Keratinocyte (primary cell): ENCODE measurements at regions not wholly inside any gene's neighbourhood (a gene's known extent, or its start where the extent isn't known, plus 50 kb on each side); places are given as distances from the start of the nearest gene placed in this dataset.

Experiments used
- DNase-seq: peaks from one replicate; pipeline ENCODE4 v3.0.0-alpha.2; 2011; ENCODE audit warnings: low read depth, missing footprints, low spot score
- FAIRE-seq: peaks from 2 replicates; lab custom pipeline; 2011; peaks lifted over from hg19 to GRCh38; lab: Jason Lieb, UNC
- H2AFZ ChIP-seq: 2 replicates; pipeline ENCODE4 v1.6.0; 2012; ENCODE audit warnings: low read length, control low read depth, inconsistent platforms; ENCODE audit not compliant: control insufficient read depth
- H3K27ac ChIP-seq: 2 replicates; pipeline ENCODE4 v1.5.1; 2011; ENCODE audit warnings: low read length; ENCODE audit not compliant: control insufficient read depth, insufficient read depth
- H3K27me3 ChIP-seq: 3 replicates; pipeline ENCODE4 v1.6.0; 2011; ENCODE audit warnings: low read length; ENCODE audit not compliant: control insufficient read depth, insufficient read depth; ENCODE audit errors: extremely low read depth
- H3K36me3 ChIP-seq, 2 experiments: 2 replicates in 1 of 2; 3 replicates in 1 of 2; pipeline ENCODE4 v1.5.1; 2011; ENCODE audit warnings: low read length in 2 of 2, mild to moderate bottlenecking in 1 of 2; ENCODE audit not compliant: control insufficient read depth in 2 of 2, insufficient read depth in 2 of 2; ENCODE audit errors: extremely low read depth in 1 of 2
- H3K4me1 ChIP-seq: 3 replicates; pipeline ENCODE4 v1.5.1; 2011; ENCODE audit warnings: low read length; ENCODE audit not compliant: control insufficient read depth, insufficient read depth; ENCODE audit errors: extremely low read depth
- H3K4me2 ChIP-seq: 3 replicates; pipeline ENCODE4 v1.6.0; 2011; ENCODE audit warnings: low read depth, low read length; ENCODE audit not compliant: control insufficient read depth, insufficient read depth; ENCODE audit errors: extremely low read depth
- H3K4me3 ChIP-seq, 3 experiments: fragments of 200-600 bp in 1 of 3; sonication (generic) in 1 of 3; 2 replicates in 2 of 3; 3 replicates in 1 of 3; pipeline ENCODE4 v1.5.1; 2011 to 2016; ENCODE audit warnings: low read length in 3 of 3, mild to moderate bottlenecking in 3 of 3, control low read depth in 2 of 3, inconsistent platforms in 1 of 3, low read depth in 1 of 3, mixed read lengths in 1 of 3, mixed run types in 1 of 3, moderate library complexity in 1 of 3; ENCODE audit not compliant: control insufficient read depth in 2 of 3, insufficient read depth in 2 of 3; ENCODE audit errors: extremely low read depth in 1 of 3
- H3K79me2 ChIP-seq: 2 replicates; pipeline ENCODE4 v1.6.0; 2012; ENCODE audit warnings: low read length; ENCODE audit not compliant: control insufficient read depth, insufficient read depth
- H3K9ac ChIP-seq: 3 replicates; pipeline ENCODE4 v1.6.0; 2011; ENCODE audit warnings: low read length; ENCODE audit not compliant: control insufficient read depth, insufficient read depth; ENCODE audit errors: extremely low read depth
- H3K9me1 ChIP-seq: 3 replicates; pipeline ENCODE4 v1.6.0; 2011; ENCODE audit warnings: low read length; ENCODE audit not compliant: control insufficient read depth, insufficient read depth; ENCODE audit errors: extremely low read depth
- H3K9me3 ChIP-seq: 2 replicates; pipeline ENCODE4 v1.5.1; 2012; ENCODE audit warnings: low read depth, low read length; ENCODE audit not compliant: control insufficient read depth
- H4K20me1 ChIP-seq: 3 replicates; pipeline ENCODE4 v1.6.0; 2011; ENCODE audit warnings: low read length; ENCODE audit not compliant: control insufficient read depth, insufficient read depth; ENCODE audit errors: extremely low read depth
- EZH2 ChIP-seq: IDR thresholded peaks from one replicate; pipeline ENCODE4 v1.6.1; 2012; ENCODE audit warnings: inconsistent platforms, mild to moderate bottlenecking, low read length, moderate library complexity
- dilution Hi-C: fragments of 300-500 bp; cut with MboI; formaldehyde crosslinking; loops from one replicate; pipeline ENCODE4 v1.7.0; 2020; ENCODE audit warnings: low sequenced_read_pairs; ENCODE audit not compliant: extremely low pct_ligation_motif_present
- TF ChIP-seq, protein P1 (sequence below), 3 experiments: IDR thresholded peaks in 1 of 3; conservative IDR thresholded peaks in 1 of 3; optimal IDR thresholded peaks in 1 of 3; 2 replicates in 2 of 3; 3 replicates in 1 of 3; pipeline versions ENCODE3 to v1.5.1; 2011; ENCODE audit warnings: low read length in 3 of 3, mild to moderate bottlenecking in 3 of 3, moderate library complexity in 2 of 3, control low read depth in 1 of 3, inconsistent platforms in 1 of 3; ENCODE audit not compliant: insufficient read depth in 2 of 3; ENCODE audit errors: extremely low read depth in 1 of 3

DNA sequence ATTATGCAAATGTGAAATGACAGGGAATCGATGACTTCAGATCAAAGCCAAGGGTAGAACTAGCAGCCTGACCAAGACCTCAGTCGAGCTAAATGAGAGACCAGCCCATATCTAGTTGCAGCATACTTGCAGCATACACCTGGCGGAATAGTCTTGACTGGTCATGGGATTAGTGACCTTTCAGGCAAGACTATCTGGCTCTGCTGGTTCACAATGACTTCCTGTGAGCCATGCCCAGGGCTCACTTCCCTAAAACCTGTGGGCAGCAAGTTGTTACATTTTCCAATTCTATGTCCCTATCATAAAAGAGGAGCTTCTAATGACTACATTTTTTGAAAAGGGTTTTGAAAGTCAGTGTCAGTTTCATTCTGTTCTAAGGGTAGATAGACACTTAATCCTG is 1624.9 kb upstream of the CELF4 start:
- TF ChIP-seq, protein P1, sequence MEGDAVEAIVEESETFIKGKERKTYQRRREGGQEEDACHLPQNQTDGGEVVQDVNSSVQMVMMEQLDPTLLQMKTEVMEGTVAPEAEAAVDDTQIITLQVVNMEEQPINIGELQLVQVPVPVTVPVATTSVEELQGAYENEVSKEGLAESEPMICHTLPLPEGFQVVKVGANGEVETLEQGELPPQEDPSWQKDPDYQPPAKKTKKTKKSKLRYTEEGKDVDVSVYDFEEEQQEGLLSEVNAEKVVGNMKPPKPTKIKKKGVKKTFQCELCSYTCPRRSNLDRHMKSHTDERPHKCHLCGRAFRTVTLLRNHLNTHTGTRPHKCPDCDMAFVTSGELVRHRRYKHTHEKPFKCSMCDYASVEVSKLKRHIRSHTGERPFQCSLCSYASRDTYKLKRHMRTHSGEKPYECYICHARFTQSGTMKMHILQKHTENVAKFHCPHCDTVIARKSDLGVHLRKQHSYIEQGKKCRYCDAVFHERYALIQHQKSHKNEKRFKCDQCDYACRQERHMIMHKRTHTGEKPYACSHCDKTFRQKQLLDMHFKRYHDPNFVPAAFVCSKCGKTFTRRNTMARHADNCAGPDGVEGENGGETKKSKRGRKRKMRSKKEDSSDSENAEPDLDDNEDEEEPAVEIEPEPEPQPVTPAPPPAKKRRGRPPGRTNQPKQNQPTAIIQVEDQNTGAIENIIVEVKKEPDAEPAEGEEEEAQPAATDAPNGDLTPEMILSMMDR (optimal IDR thresholded peaks at IDR 0.05 in 1 of 3, IDR thresholded peaks at IDR 0.05 in 1 of 3, conservative IDR thresholded peaks at IDR 0.05 in 1 of 3; ENCODE audit: extremely low read depth in 1 of 3, insufficient read depth in 2 of 3, low read length in 3 of 3), result no peak
- no peak for TF ChIP-seq EZH2
- FAIRE-seq (no peak), DNase-seq (no peak)
- H3K27me3 ChIP-seq, result no peaks in the 10 kb centered on the region
- no peaks in the 10 kb centered on the region for H3K9me3 ChIP-seq
- H3K27ac ChIP-seq, result no peak overlapping the region
- H3K36me3 ChIP-seq, result no peaks in the 10 kb centered on the region
- no peak overlapping the region for H3K4me2 ChIP-seq
- H3K9ac ChIP-seq, result no peak overlapping the region
- dilution Hi-C loops, result no loop called here
- H3K79me2 ChIP-seq, result no peaks in the 10 kb centered on the region
- H4K20me1 ChIP-seq, result no peaks in the 10 kb centered on the region
- no peaks in the 10 kb centered on the region for H3K4me1 ChIP-seq
- H2AFZ ChIP-seq, result no peak overlapping the region
- no peak overlapping the region for H3K4me3 ChIP-seq
- no peaks in the 10 kb centered on the region for H3K9me1 ChIP-seq

DNA sequence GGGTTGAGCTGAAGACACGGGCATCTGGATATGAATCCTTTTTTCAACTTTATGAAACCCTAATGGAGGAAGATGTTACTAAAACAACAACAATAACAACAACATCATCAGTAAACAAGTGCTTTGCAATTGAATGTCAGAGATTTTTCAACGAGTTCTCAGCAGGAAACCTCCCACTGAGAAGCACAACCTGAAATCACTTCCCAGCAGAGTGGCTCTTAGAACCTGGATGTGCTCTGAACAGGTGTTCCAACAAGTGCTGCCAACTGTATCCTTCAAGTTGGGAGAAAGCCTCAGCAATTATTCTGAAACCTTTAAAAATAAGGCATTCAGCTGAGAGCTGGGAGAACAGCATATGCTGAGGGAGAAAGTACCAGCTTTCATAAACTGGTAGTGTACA is 1622.7 kb upstream of the CELF4 start:
- H2AFZ ChIP-seq, result no peak overlapping the region
- no peaks in the 10 kb centered on the region for H3K9me1 ChIP-seq
- no peak overlapping the region for H3K4me3 ChIP-seq
- H4K20me1 ChIP-seq, result no peaks in the 10 kb centered on the region
- DNase-seq, result no peak
- H3K36me3 ChIP-seq, result no peaks in the 10 kb centered on the region
- no peaks in the 10 kb centered on the region for H3K4me1 ChIP-seq
- no peak overlapping the region for H3K4me2 ChIP-seq
- dilution Hi-C loops, result no loop called here
- no peak overlapping the region for H3K9ac ChIP-seq
- no peak for TF ChIP-seq EZH2
- H3K27ac ChIP-seq, result no peak overlapping the region
- no peaks in the 10 kb centered on the region for H3K9me3 ChIP-seq
- no peaks in the 10 kb centered on the region for H3K79me2 ChIP-seq
- no peaks in the 10 kb centered on the region for H3K27me3 ChIP-seq
- no peak for FAIRE-seq

DNA sequence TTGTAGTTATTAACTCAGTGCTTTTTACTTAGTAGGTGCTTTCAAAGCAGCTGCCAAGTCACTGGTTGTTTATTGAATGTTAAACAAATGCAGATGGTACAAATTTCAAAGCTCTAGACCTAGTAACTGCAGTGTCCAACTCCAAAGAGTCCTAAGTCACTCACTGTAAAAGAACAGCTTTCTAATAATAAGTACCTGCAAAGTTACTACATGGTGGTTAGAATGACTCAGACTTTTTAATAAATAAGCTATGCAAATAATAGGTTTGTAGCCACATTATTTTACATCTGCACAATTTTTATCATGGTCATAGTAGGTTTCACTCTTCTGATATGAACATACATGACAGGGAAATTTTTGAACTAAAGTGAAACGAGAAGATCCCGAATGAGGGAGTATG is 1620.4 kb upstream of the CELF4 start:
- no peak for DNase-seq
- Histone ChIP-seq H3K9me1 (no peaks in the 10 kb centered on the region), H3K4me3 (no peak overlapping the region), H3K36me3 (no peaks in the 10 kb centered on the region), H4K20me1 (no peaks in the 10 kb centered on the region), H3K9me3 (no peaks in the 10 kb centered on the region), H3K27me3 (no peaks in the 10 kb centered on the region), H3K79me2 (no peaks in the 10 kb centered on the region), H3K9ac (no peak overlapping the region), H2AFZ (no peak overlapping the region), H3K4me1 (no peaks in the 10 kb centered on the region), H3K27ac (no peak overlapping the region), H3K4me2 (no peak overlapping the region)
- TF ChIP-seq, protein P1 (optimal IDR thresholded peaks at IDR 0.05 in 1 of 3, IDR thresholded peaks at IDR 0.05 in 1 of 3, conservative IDR thresholded peaks at IDR 0.05 in 1 of 3; ENCODE audit: extremely low read depth in 1 of 3, insufficient read depth in 2 of 3, low read length in 3 of 3), result no peak
- no peak for TF ChIP-seq EZH2
- no peak for FAIRE-seq
- dilution Hi-C loops, result no loop called here
